WERI-Rb-1 (cell line): ENCODE measurements at regions not wholly inside any gene's neighbourhood (a gene's known extent, or its start where the extent isn't known, plus 50 kb on each side); places are given as distances from the start of the nearest gene placed in this dataset.
"Not testable (repeated sequence)": the region's sequence is repeated elsewhere in the genome, so short reads cannot be mapped to it uniquely, and the experiment has no call there.

Experiments used
- DNase-seq: peaks from one replicate; pipeline ENCODE4 v3.0.0-alpha.2; 2020
- H3K27ac ChIP-seq: fragments of 250-450 bp; sonication (Bioruptor Pico); 2 replicates; pipeline ENCODE4 v1.5.1; 2020; ENCODE audit warnings: mild to moderate bottlenecking, moderate library complexity
- H3K27me3 ChIP-seq: fragments of 250-450 bp; sonication (Bioruptor Pico); 2 replicates; pipeline ENCODE4 v1.5.1; 2021; ENCODE audit warnings: mild to moderate bottlenecking, low read depth, moderate library complexity; ENCODE audit not compliant: insufficient read depth, severe bottlenecking
- H3K36me3 ChIP-seq: fragments of 250-450 bp; sonication (Bioruptor Pico); 2 replicates; pipeline ENCODE4 v1.5.1; 2020; ENCODE audit warnings: mild to moderate bottlenecking, moderate library complexity
- H3K4me3 ChIP-seq: 2 replicates; pipeline ENCODE4 v1.5.1; 2011; ENCODE audit warnings: low read depth, mild to moderate bottlenecking, control low read depth, low read length
- H3K9me3 ChIP-seq: fragments of 250-450 bp; sonication (Bioruptor Pico); 2 replicates; pipeline ENCODE4 v1.5.1; 2021; ENCODE audit warnings: mild to moderate bottlenecking, moderate library complexity; ENCODE audit not compliant: severe bottlenecking
- TF ChIP-seq, protein P1 (sequence below): IDR thresholded peaks from 2 replicates; pipeline ENCODE4 v1.5.1; 2011; ENCODE audit warnings: low read depth, mild to moderate bottlenecking, control low read depth, inconsistent platforms, low read length

GRCh38 chr16:8075271-8075670 lies 515.0 kb downstream of the TMEM114 start:
- Histone ChIP-seq H3K9me3 (no peaks in the 10 kb centered on the region), H3K27me3 (no peaks in the 10 kb centered on the region), H3K36me3 (no peaks in the 10 kb centered on the region), H3K4me3 (no peak overlapping the region), H3K27ac (no peak overlapping the region)
- no peak for DNase-seq
- TF ChIP-seq, protein P1, sequence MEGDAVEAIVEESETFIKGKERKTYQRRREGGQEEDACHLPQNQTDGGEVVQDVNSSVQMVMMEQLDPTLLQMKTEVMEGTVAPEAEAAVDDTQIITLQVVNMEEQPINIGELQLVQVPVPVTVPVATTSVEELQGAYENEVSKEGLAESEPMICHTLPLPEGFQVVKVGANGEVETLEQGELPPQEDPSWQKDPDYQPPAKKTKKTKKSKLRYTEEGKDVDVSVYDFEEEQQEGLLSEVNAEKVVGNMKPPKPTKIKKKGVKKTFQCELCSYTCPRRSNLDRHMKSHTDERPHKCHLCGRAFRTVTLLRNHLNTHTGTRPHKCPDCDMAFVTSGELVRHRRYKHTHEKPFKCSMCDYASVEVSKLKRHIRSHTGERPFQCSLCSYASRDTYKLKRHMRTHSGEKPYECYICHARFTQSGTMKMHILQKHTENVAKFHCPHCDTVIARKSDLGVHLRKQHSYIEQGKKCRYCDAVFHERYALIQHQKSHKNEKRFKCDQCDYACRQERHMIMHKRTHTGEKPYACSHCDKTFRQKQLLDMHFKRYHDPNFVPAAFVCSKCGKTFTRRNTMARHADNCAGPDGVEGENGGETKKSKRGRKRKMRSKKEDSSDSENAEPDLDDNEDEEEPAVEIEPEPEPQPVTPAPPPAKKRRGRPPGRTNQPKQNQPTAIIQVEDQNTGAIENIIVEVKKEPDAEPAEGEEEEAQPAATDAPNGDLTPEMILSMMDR, result no peak

GRCh38 chr16:8070506-8070905 lies 519.8 kb downstream of the TMEM114 start:
- H3K36me3 ChIP-seq, result no peaks in the 10 kb centered on the region
- peak; percentile 77 for DNase-seq
- peaks cover 4% of the 10 kb centered on the region for H3K9me3 ChIP-seq
- TF ChIP-seq, protein P1, result no peak
- H3K4me3 ChIP-seq, result peak overlapping the region; percentile 15; the same call in 1 of the 2 replicates
- no peaks in the 10 kb centered on the region for H3K27me3 ChIP-seq
- peak overlapping the region; percentile 46 for H3K27ac ChIP-seq

DNA sequence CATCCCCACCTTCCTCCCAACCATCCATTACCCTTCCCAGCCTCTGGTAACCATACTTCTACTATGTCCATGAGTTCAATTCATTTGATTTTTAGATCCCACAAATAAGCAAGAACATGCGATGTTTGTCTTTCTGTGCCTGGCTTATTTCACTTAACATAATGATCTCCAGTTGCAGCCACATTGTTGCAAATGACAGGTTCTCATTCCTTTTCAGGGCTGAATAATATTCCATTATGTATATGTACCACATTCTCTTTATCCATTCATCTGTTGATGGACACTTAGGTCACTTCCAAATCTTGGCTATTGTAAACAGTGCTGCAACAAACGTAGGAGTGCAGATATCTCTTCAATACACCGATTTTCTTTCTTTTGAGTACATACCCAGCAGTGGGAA lies 522.1 kb downstream of the TMEM114 start:
- not testable (repeated sequence) for H3K27ac ChIP-seq, DNase-seq, H3K9me3 ChIP-seq, H3K36me3 ChIP-seq, H3K27me3 ChIP-seq, H3K4me3 ChIP-seq

- H3K9me3 ChIP-seq, result peaks cover under 1% of the 10 kb centered on the region
- DNase-seq, result no peak
- no peaks in the 10 kb centered on the region for H3K27me3 ChIP-seq
- H3K4me3 ChIP-seq, result no peak overlapping the region
- TF ChIP-seq, protein P1, result no peak
- no peak overlapping the region for H3K27ac ChIP-seq
- no peaks in the 10 kb centered on the region for H3K36me3 ChIP-seq
Measured at GRCh38 chr16:8063159-8063558, 527.2 kb downstream of the TMEM114 start.

DNA sequence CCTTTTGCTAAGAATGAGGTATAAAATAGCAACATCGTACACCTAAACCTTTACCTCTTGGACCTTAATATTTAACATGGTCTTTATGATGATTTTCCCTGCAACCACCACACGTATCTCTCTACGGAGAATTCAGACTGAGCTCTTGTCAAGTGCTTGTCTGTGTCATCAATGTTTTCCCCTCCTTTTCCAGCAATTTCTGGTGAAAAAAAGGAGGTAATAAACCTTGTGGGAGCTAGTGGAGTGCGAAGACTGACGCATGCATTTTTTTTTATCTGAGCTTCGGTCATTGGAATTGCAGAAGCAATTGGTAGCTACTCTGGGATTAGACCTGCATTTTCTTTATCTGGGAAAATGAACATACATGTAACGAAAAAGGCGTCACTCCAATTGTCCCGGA lies 527.6 kb downstream of the TMEM114 start:
- TF ChIP-seq, protein P1, result no peak
- H3K9me3 ChIP-seq, result no peaks in the 10 kb centered on the region
- no peak for DNase-seq
- H3K4me3 ChIP-seq, result no peak overlapping the region
- H3K27ac ChIP-seq, result no peak overlapping the region
- H3K27me3 ChIP-seq, result no peaks in the 10 kb centered on the region
- no peaks in the 10 kb centered on the region for H3K36me3 ChIP-seq

DNA sequence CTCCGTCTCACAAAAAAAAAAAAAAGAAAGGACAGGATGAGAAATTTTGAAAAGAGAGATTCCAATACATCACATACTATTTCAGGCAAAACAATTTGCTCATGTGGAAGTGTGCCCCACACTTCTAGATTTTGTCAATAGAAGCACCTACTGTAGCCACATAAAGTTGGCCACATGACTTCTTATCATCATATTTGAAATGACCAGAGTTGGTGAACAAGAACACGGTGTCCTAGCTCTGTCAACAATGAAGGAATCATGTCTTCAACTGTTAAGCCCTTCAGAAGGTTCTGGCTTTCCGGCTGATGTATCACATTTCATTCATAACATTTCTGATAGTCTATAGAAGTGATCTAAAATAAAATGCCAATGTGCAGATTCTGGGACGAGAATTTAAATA lies 534.5 kb downstream of the TMEM114 start:
- H3K4me3 ChIP-seq, result no peak overlapping the region
- H3K27me3 ChIP-seq, result no peaks in the 10 kb centered on the region
- no peaks in the 10 kb centered on the region for H3K36me3 ChIP-seq
- no peaks in the 10 kb centered on the region for H3K9me3 ChIP-seq
- DNase-seq, result no peak
- TF ChIP-seq, protein P1, result no peak
- H3K27ac ChIP-seq, result no peak overlapping the region
